Thoracic aorta (tissue), 2 donors: ENCODE measurements at regions not wholly inside any gene's neighbourhood (a gene's known extent, or its start where the extent isn't known, plus 50 kb on each side); places are given as distances from the start of the nearest gene placed in this dataset.

Experiments used
- ATAC-seq: fragments of 150-250 bp; one replicate; pipeline ENCODE4 v1.8.0; 2017; ENCODE audit warnings: low read depth; ENCODE audit not compliant: insufficient number of reproducible peaks, low FRiP score
- DNase-seq: peaks from one replicate; pipeline ENCODE4 v3.0.0-alpha.2; 2020; ENCODE audit warnings: low spot score
- H3K27ac ChIP-seq, 2 donors: fragments of 200-600 bp; sonication (generic); 1 replicate in 1 of 2; 2 replicates in 1 of 2; pipeline ENCODE4 v1.5.1; 2016; ENCODE audit warnings: mild to moderate bottlenecking in 2 of 2, moderate library complexity in 2 of 2
- H3K27me3 ChIP-seq: fragments of 200-600 bp; sonication (generic); replicated peaks from 2 replicates; pipeline ENCODE4 v1.6.0; 2016; ENCODE audit warnings: mild to moderate bottlenecking; ENCODE audit not compliant: insufficient read depth
- H3K36me3 ChIP-seq: fragments of 200-600 bp; sonication (generic); one replicate; pipeline ENCODE4 v1.5.1; 2016
- H3K4me1 ChIP-seq, 2 donors: fragments of 200-600 bp; sonication (generic); 1 replicate in 1 of 2; 2 replicates in 1 of 2; pipeline versions ENCODE4 v1.5.1 to v1.6.0; 2016; ENCODE audit warnings: low read depth in 2 of 2, mild to moderate bottlenecking in 1 of 2; ENCODE audit not compliant: control insufficient read depth in 1 of 2
- H3K4me3 ChIP-seq: fragments of 200-600 bp; sonication (generic); 2 replicates; pipeline ENCODE4 v1.5.1; 2016; ENCODE audit warnings: mild to moderate bottlenecking
- H3K9me3 ChIP-seq: fragments of 200-600 bp; sonication (generic); 2 replicates; pipeline ENCODE4 v1.5.1; 2016
- CTCF ChIP-seq: fragments of 200-600 bp; sonication (generic); IDR thresholded peaks from one replicate; pipeline ENCODE4 v1.5.1; 2019; ENCODE audit warnings: antibody characterized with exemption

- Histone ChIP-seq H3K4me3 (no peak overlapping the region), H3K27ac (no peak overlapping the region), H3K4me1 (no peaks in the 10 kb centered on the region), H3K36me3 (no peaks in the 10 kb centered on the region), H3K9me3 (no peaks in the 10 kb centered on the region), H3K27me3 (no peaks in the 10 kb centered on the region)
- no peak for ATAC-seq
- DNase-seq, result no peak
- no peak for TF ChIP-seq CTCF
Observed at GRCh38 chr7:34501156-34501555, 156.9 kb upstream of the NPSR1 start.

GRCh38 chr7:34507191-34507590, 150.8 kb upstream of the NPSR1 start:
- no peak for ATAC-seq
- H3K4me1 ChIP-seq, result no peaks in the 10 kb centered on the region
- no peak for DNase-seq
- no peak overlapping the region for H3K27ac ChIP-seq
- H3K9me3 ChIP-seq, result no peaks in the 10 kb centered on the region
- no peaks in the 10 kb centered on the region for H3K27me3 ChIP-seq
- TF ChIP-seq CTCF, result no peak
- H3K4me3 ChIP-seq, result no peak overlapping the region
- H3K36me3 ChIP-seq, result no peaks in the 10 kb centered on the region

- no peak for ATAC-seq
- H3K27me3 ChIP-seq, result no peaks in the 10 kb centered on the region
- no peak for TF ChIP-seq CTCF
- no peak for DNase-seq
- no peaks in the 10 kb centered on the region for H3K9me3 ChIP-seq
- H3K4me1 ChIP-seq, result no peaks in the 10 kb centered on the region
- no peak overlapping the region for H3K4me3 ChIP-seq
- no peaks in the 10 kb centered on the region for H3K36me3 ChIP-seq
- H3K27ac ChIP-seq, result no peak overlapping the region
Observed at GRCh38 chr7:34523226-34523918, 134.6 kb upstream of the NPSR1 start.

- DNase-seq, result no peak
- Histone ChIP-seq H3K4me3 (no peak overlapping the region), H3K4me1 (no peaks in the 10 kb centered on the region), H3K36me3 (no peaks in the 10 kb centered on the region), H3K27me3 (no peaks in the 10 kb centered on the region), H3K9me3 (no peaks in the 10 kb centered on the region), H3K27ac (no peak overlapping the region)
- ATAC-seq, result no peak
- TF ChIP-seq CTCF, result no peak
Observed at GRCh38 chr7:34530259-34530658, 127.8 kb upstream of the NPSR1 start.

- no peak for TF ChIP-seq CTCF
- ATAC-seq, result no peak
- Histone ChIP-seq H3K36me3 (no peaks in the 10 kb centered on the region), H3K4me3 (no peak overlapping the region), H3K4me1 (no peaks in the 10 kb centered on the region), H3K27ac (no peak overlapping the region), H3K9me3 (peaks cover 3% of the 10 kb centered on the region), H3K27me3 (no peaks in the 10 kb centered on the region)
- no peak for DNase-seq
Observed at GRCh38 chr7:34539003-34539402, 119.0 kb upstream of the NPSR1 start.
